ENCODE measurements at regions not wholly inside any gene's neighbourhood (a gene's known extent, or its start where the extent isn't known, plus 50 kb on each side); places are given as distances from the start of the nearest gene placed in this dataset.

GRCh38 chr15:97881346-97881965, 79.0 kb upstream of the ARRDC4 start:
- in situ Hi-C loops (cut with MboI; ENCODE audit: low sequenced_read_pairs): no loop called here
- ATAC-seq (ENCODE audit: low read depth) (no peak), DNase-seq (no peak)
- no peak overlapping the region for H3K4me3 ChIP-seq (ENCODE audit: insufficient read depth, low read depth, low read length)
- intact Hi-C loops (cut with micrococcal nuclease): no loop called here
- no peaks in the 10 kb centered on the region for H3K36me3 ChIP-seq (ENCODE audit: control insufficient read depth, insufficient read depth, low read length)
- no peak overlapping the region for H2AFZ ChIP-seq (replicated peaks; ENCODE audit: low read length, poor library complexity)
- no peaks in the 10 kb centered on the region for H3K9me1 ChIP-seq (ENCODE audit: insufficient read depth, low read length)
- H2AK9ac ChIP-seq (replicated peaks; ENCODE audit: low read depth, low read length, poor library complexity): no peak overlapping the region
- no peak overlapping the region for H4K8ac ChIP-seq (ENCODE audit: low read depth in 2 of 2, low read length in 2 of 2)
- CTCF ChIA-PET: no interaction called here
- H3K4me2 ChIP-seq (ENCODE audit: low read depth, low read length): no peak overlapping the region
- no peak overlapping the region for H3K14ac ChIP-seq (replicated peaks; ENCODE audit: low read depth, low read length)
- H3K4ac ChIP-seq (ENCODE audit: low read depth, low read length): no peak overlapping the region
- H2AK5ac ChIP-seq (ENCODE audit: low read depth, low read length): no peak overlapping the region
- no peak overlapping the region for H3K9ac ChIP-seq (ENCODE audit: low read depth, low read length)
- H2BK120ac ChIP-seq (ENCODE audit: low read depth, low read length): no peak overlapping the region
- WGBS, 2 experiments (ENCODE audit: extremely low coverage in 2 of 2, insufficient read length in 1 of 2): no CpG with 5 or more reads among the region's 8 CpGs
- no peaks in the 10 kb centered on the region for H3K4me1 ChIP-seq (ENCODE audit: control insufficient read depth, insufficient read depth, low read length)
- no peak overlapping the region for H2BK5ac ChIP-seq (ENCODE audit: low read depth, low read length, poor library complexity, severe bottlenecking)
- no peak overlapping the region for H2BK20ac ChIP-seq (ENCODE audit: low read depth, low read length)
- TF ChIP-seq MAFK (IDR thresholded peaks at IDR 0.05; ENCODE audit: low read depth, low read length) (no peak), USF2 (IDR thresholded peaks at IDR 0.05; ENCODE audit: low read depth, low read length) (no peak), CEBPB (IDR thresholded peaks at IDR 0.05; ENCODE audit: low read depth, low read length) (no peak), NFE2L2 (IDR thresholded peaks at IDR 0.05; ENCODE audit: low read depth, low read length) (no peak), MXI1 (IDR thresholded peaks at IDR 0.05; ENCODE audit: borderline replicate concordance, low read depth, low read length) (no peak), POLR2A (IDR thresholded peaks at IDR 0.05; ENCODE audit: low read depth, low read length) (no peak), CHD1 (IDR thresholded peaks at IDR 0.05; ENCODE audit: low read depth, low read length) (no peak), FOS (IDR thresholded peaks at IDR 0.05; ENCODE audit: low read depth, low read length) (no peak), MAZ (IDR thresholded peaks at IDR 0.05; ENCODE audit: borderline replicate concordance, low read depth, low read length) (no peak), RCOR1 (IDR thresholded peaks at IDR 0.05; ENCODE audit: insufficient replicate concordance, low read length) (no peak)
- TF ChIP-seq, protein P1, sequence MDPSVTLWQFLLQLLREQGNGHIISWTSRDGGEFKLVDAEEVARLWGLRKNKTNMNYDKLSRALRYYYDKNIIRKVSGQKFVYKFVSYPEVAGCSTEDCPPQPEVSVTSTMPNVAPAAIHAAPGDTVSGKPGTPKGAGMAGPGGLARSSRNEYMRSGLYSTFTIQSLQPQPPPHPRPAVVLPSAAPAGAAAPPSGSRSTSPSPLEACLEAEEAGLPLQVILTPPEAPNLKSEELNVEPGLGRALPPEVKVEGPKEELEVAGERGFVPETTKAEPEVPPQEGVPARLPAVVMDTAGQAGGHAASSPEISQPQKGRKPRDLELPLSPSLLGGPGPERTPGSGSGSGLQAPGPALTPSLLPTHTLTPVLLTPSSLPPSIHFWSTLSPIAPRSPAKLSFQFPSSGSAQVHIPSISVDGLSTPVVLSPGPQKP (IDR thresholded peaks at IDR 0.05; ENCODE audit: borderline replicate concordance, low read depth, low read length): no peak
- POLR2A ChIA-PET (ENCODE audit: unreplicated experiment): no interaction called here
- peaks cover 13% of the 10 kb centered on the region for H3K9me3 ChIP-seq (ENCODE audit: control insufficient read depth, insufficient read depth, low read length)
- H4K91ac ChIP-seq (ENCODE audit: insufficient read depth, low read depth, low read length): no peak overlapping the region
- dilution Hi-C loops (cut with HindIII; ENCODE audit: low sequenced_read_pairs, unreplicated experiment): no loop called here
- H3K56ac ChIP-seq (ENCODE audit: extremely low read depth, insufficient read depth, low read length): no peak overlapping the region
- H3K23ac ChIP-seq (ENCODE audit: low read depth, low read length): no peak overlapping the region
- no TSS peak for BruUV-seq (replicated peaks)
- no peak overlapping the region for H2BK15ac ChIP-seq (ENCODE audit: low read depth, low read length)
- H3K18ac ChIP-seq (ENCODE audit: low read depth, low read length): no peak overlapping the region
- no peaks in the 10 kb centered on the region for H3K79me1 ChIP-seq (ENCODE audit: low read depth in 1 of 2, low read length in 2 of 2)
- H3K27ac ChIP-seq (ENCODE audit: insufficient read depth, low read length): no peak overlapping the region
- H4K5ac ChIP-seq (ENCODE audit: low read depth, low read length): no peak overlapping the region
- no peaks in the 10 kb centered on the region for H4K20me1 ChIP-seq (ENCODE audit: insufficient read depth, low read length)
- H3K27me3 ChIP-seq (ENCODE audit: control insufficient read depth, insufficient read depth, low read length): no peaks in the 10 kb centered on the region

Data from IMR-90 (cell line).